GM23248 (cell line): ENCODE measurements at regions not wholly inside any gene's neighbourhood (a gene's known extent, or its start where the extent isn't known, plus 50 kb on each side); places are given as distances from the start of the nearest gene placed in this dataset.
A peak's percentile ranks its signal among the peaks of the same experiment; 100 is the strongest.

ENCODE experiments used
- DNase-seq: peaks from one replicate; pipeline ENCODE4 v3.0.0-alpha.2; 2015
- H2AFZ ChIP-seq: fragments of 200-600 bp; sonication (generic); 2 replicates; pipeline ENCODE4 v1.6.1; 2016; ENCODE audit warnings: antibody characterized with exemption
- H3F3A ChIP-seq: fragments of 200-600 bp; sonication (generic); 2 replicates; pipeline ENCODE4 v1.6.1; 2016; ENCODE audit warnings: mild to moderate bottlenecking, antibody characterized with exemption, mixed run types; ENCODE audit not compliant: insufficient read depth
- H3K27ac ChIP-seq: fragments of 200-600 bp; sonication (generic); 2 replicates; pipeline ENCODE4 v1.5.1; 2016; ENCODE audit warnings: mild to moderate bottlenecking
- H3K27me3 ChIP-seq: fragments of 200-600 bp; sonication (generic); replicated peaks from 2 replicates; pipeline ENCODE4 v1.6.1; 2016; ENCODE audit warnings: mild to moderate bottlenecking; ENCODE audit not compliant: insufficient read depth
- H3K36me3 ChIP-seq: fragments of 200-600 bp; sonication (generic); 2 replicates; pipeline ENCODE4 v1.6.1; 2016; ENCODE audit warnings: low read depth, mild to moderate bottlenecking
- H3K4me1 ChIP-seq: fragments of 200-600 bp; sonication (generic); 2 replicates; pipeline ENCODE4 v1.6.1; 2016; ENCODE audit warnings: mild to moderate bottlenecking; ENCODE audit not compliant: insufficient read depth
- H3K4me2 ChIP-seq: fragments of 200-600 bp; sonication (generic); one replicate; pipeline ENCODE4 v1.6.1; 2016; ENCODE audit warnings: mild to moderate bottlenecking; ENCODE audit not compliant: unreplicated experiment
- H3K4me3 ChIP-seq: fragments of 200-600 bp; sonication (generic); 2 replicates; pipeline ENCODE4 v1.5.1; 2016; ENCODE audit warnings: mild to moderate bottlenecking
- H3K79me2 ChIP-seq: fragments of 200-600 bp; sonication (generic); 2 replicates; pipeline ENCODE4 v1.6.1; 2016; ENCODE audit warnings: mild to moderate bottlenecking; ENCODE audit not compliant: insufficient read depth
- H3K9ac ChIP-seq: fragments of 200-600 bp; sonication (generic); 2 replicates; pipeline ENCODE4 v1.6.1; 2016; ENCODE audit warnings: mild to moderate bottlenecking
- H3K9me2 ChIP-seq: fragments of 200-600 bp; sonication (generic); 2 replicates; pipeline ENCODE4 v1.6.1; 2016; ENCODE audit warnings: mixed run types, mild to moderate bottlenecking, moderate library complexity; ENCODE audit not compliant: insufficient read depth
- H3K9me3 ChIP-seq: fragments of 200-600 bp; sonication (generic); one replicate; pipeline ENCODE4 v1.6.1; 2017; ENCODE audit warnings: low read depth
- H4K20me1 ChIP-seq: fragments of 200-600 bp; sonication (generic); 2 replicates; pipeline ENCODE4 v1.6.0; 2016; ENCODE audit not compliant: insufficient read depth
- EZH2 ChIP-seq: fragments of 200-600 bp; sonication (generic); IDR thresholded peaks from 2 replicates; pipeline ENCODE4 v1.6.1; 2018; ENCODE audit warnings: antibody characterized with exemption, mild to moderate bottlenecking; ENCODE audit not compliant: insufficient read depth, poor library complexity, severe bottlenecking
- EZH2phosphoT487 ChIP-seq: fragments of 200-600 bp; sonication (generic); IDR thresholded peaks from 2 replicates; pipeline ENCODE4 v1.6.1; 2018; ENCODE audit warnings: antibody characterized with exemption, moderate library complexity, mild to moderate bottlenecking, low read depth; ENCODE audit not compliant: insufficient read depth
- WGBS, 2 experiments: methylation state at CpG; one replicate each; pipeline ENCODE4 v1.1.6; 2015 to 2017; ENCODE audit warnings: low lambda C conversion rate in 2 of 2, low coverage in 1 of 2; ENCODE audit errors: missing lambda C conversion rate in 2 of 2; 5-methylcytosine and 5-hydroxymethylcytosine counted together
- in situ Hi-C: fragments of 300-500 bp; cut with MboI; formaldehyde crosslinking; loops from 2 replicates; pipeline ENCODE4 v1.15.0; 2020

GRCh38 chr5:74403771-74404170 is 236.8 kb downstream of the ENC1 start:
- H3K4me3 ChIP-seq: no peak overlapping the region
- H3K4me2 ChIP-seq: no peak overlapping the region
- H4K20me1 ChIP-seq: no peaks in the 10 kb centered on the region
- H3K27me3 ChIP-seq: no peaks in the 10 kb centered on the region
- H3K79me2 ChIP-seq: no peaks in the 10 kb centered on the region
- no peak overlapping the region for H3K27ac ChIP-seq
- no peaks in the 10 kb centered on the region for H3K9me3 ChIP-seq
- WGBS, 2 experiments: 72 to 76% methylated on average over 2 of the region's 2 CpGs
- no peaks in the 10 kb centered on the region for H3F3A ChIP-seq
- no peaks in the 10 kb centered on the region for H3K9me2 ChIP-seq
- H3K36me3 ChIP-seq: no peaks in the 10 kb centered on the region
- H2AFZ ChIP-seq: no peak overlapping the region
- DNase-seq: no peak
- no peak overlapping the region for H3K9ac ChIP-seq
- in situ Hi-C loops: no loop called here
- no peaks in the 10 kb centered on the region for H3K4me1 ChIP-seq
- TF ChIP-seq EZH2: no peak
- no peak for TF ChIP-seq EZH2phosphoT487

- no peaks in the 10 kb centered on the region for H3F3A ChIP-seq
- no peak overlapping the region for H3K4me3 ChIP-seq
- H3K9me3 ChIP-seq: no peaks in the 10 kb centered on the region
- no peaks in the 10 kb centered on the region for H3K27me3 ChIP-seq
- WGBS, 2 experiments: 68 to 73% methylated on average over 4 of the region's 4 CpGs
- no peaks in the 10 kb centered on the region for H3K36me3 ChIP-seq
- H4K20me1 ChIP-seq: no peaks in the 10 kb centered on the region
- in situ Hi-C loops: no loop called here
- H3K79me2 ChIP-seq: no peaks in the 10 kb centered on the region
- DNase-seq: peak; percentile 13
- no peaks in the 10 kb centered on the region for H3K4me1 ChIP-seq
- H3K9ac ChIP-seq: no peak overlapping the region
- H3K9me2 ChIP-seq: no peaks in the 10 kb centered on the region
- no peak overlapping the region for H2AFZ ChIP-seq
- TF ChIP-seq EZH2phosphoT487: no peak
- TF ChIP-seq EZH2: no peak
- H3K27ac ChIP-seq: no peak overlapping the region
- H3K4me2 ChIP-seq: no peak overlapping the region
Observed at GRCh38 chr5:74402553-74402952, 238.0 kb downstream of the ENC1 start.

DNA sequence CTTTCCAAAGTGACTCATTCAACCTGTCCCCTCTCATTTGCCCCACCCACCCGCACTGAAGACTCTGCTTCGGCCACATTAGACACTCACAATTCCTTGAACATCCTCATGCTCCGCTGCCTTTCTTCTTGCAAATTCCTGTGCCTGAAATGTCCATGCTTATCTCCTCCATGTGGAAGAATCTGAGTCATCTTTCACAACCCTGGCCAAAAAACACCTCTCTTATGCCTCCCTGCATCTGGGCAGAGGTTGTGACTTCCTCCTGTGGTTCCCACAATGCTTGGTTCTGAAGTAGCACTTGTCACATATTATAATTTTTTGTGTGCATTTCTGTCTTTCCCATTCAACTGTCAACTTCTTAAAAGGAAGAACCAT is 238.6 kb downstream of the ENC1 start:
- Histone ChIP-seq H4K20me1 (no peaks in the 10 kb centered on the region), H3K27ac (no peak overlapping the region), H3F3A (no peaks in the 10 kb centered on the region), H3K36me3 (no peaks in the 10 kb centered on the region), H3K4me3 (no peak overlapping the region), H3K9me2 (no peaks in the 10 kb centered on the region), H3K27me3 (no peaks in the 10 kb centered on the region), H3K79me2 (no peaks in the 10 kb centered on the region), H3K9me3 (no peaks in the 10 kb centered on the region), H3K4me2 (no peak overlapping the region), H3K4me1 (no peaks in the 10 kb centered on the region), H2AFZ (no peak overlapping the region), H3K9ac (no peak overlapping the region)
- 95 to 98% methylated on average over 3 of the region's 3 CpGs for WGBS, 2 experiments
- DNase-seq: peak; percentile 31
- in situ Hi-C loops: no loop called here
- TF ChIP-seq EZH2 (no peak), EZH2phosphoT487 (no peak)

DNA sequence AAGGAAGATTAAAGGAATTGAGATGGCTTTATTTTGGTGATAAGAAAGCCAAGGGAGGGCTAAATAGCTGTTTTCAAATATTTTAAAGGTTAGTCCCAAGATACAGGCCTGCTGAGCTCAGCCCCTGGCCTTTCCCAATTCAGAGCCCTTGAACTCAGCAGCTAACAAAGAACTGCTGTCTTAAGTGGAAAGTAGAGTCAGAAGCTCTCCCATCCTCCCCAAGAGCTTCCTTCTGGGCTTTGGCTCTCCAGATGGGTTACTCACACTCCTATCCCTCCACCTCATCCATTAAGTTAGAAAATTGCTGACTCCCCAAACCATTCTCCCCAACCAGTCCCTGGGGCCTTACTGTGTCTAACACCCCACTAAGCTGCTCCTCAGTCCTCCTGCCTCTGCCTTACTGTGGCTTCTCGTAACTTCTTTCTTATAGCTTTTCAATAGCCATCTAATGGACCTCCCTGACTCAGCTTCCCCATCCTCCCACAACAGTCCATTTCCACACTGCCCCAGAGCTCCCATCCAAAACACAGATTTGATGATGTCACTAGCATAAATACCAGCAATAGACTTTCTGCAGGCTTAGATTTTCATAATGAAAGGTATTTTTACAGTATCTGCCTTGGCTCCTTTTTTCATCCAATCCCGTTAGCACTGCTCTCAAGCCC is 239.1 kb downstream of the ENC1 start:
- H3K27ac ChIP-seq: no peak overlapping the region
- in situ Hi-C loops: no loop called here
- DNase-seq: peak; percentile 25
- TF ChIP-seq EZH2phosphoT487 (no peak), EZH2 (no peak)
- H3K9ac ChIP-seq: no peak overlapping the region
- no peaks in the 10 kb centered on the region for H3K9me3 ChIP-seq
- no peaks in the 10 kb centered on the region for H3K9me2 ChIP-seq
- no peak overlapping the region for H3K4me2 ChIP-seq
- H2AFZ ChIP-seq: no peak overlapping the region
- H3F3A ChIP-seq: no peaks in the 10 kb centered on the region
- no peaks in the 10 kb centered on the region for H3K27me3 ChIP-seq
- no peaks in the 10 kb centered on the region for H3K79me2 ChIP-seq
- 87 to 89% methylated on average over 2 of the region's 2 CpGs for WGBS, 2 experiments
- no peaks in the 10 kb centered on the region for H4K20me1 ChIP-seq
- H3K36me3 ChIP-seq: no peaks in the 10 kb centered on the region
- no peak overlapping the region for H3K4me3 ChIP-seq
- no peaks in the 10 kb centered on the region for H3K4me1 ChIP-seq

DNA sequence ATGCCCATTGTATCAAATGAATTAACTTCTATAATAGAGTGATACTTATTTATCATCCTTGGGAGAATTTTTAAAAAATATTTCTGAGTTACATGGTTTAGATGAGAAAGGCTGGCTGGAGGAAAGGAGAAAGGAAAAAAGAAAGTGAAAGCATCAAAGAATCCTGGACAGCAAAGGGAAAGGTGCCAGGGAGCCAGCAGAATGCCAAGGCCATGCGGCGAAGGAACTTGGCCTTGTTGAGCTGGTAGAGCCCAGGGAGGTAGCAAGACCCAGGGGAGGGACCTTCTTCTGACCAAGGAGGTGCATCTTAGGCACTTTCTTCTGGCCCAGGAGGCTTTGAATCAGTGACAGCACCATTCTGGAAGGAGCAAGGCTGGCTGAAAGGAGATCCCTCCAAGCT is 240.5 kb downstream of the ENC1 start:
- H2AFZ ChIP-seq: no peak overlapping the region
- no peak for TF ChIP-seq EZH2
- TF ChIP-seq EZH2phosphoT487: no peak
- no peak for DNase-seq
- H3K9ac ChIP-seq: no peak overlapping the region
- H3K4me3 ChIP-seq: no peak overlapping the region
- H3K79me2 ChIP-seq: no peaks in the 10 kb centered on the region
- no peaks in the 10 kb centered on the region for H4K20me1 ChIP-seq
- in situ Hi-C loops: no loop called here
- no peaks in the 10 kb centered on the region for H3K9me3 ChIP-seq
- H3K27me3 ChIP-seq: no peaks in the 10 kb centered on the region
- H3K36me3 ChIP-seq: no peaks in the 10 kb centered on the region
- H3K27ac ChIP-seq: no peak overlapping the region
- no peaks in the 10 kb centered on the region for H3F3A ChIP-seq
- 61 to 67% methylated on average over 2 of the region's 2 CpGs for WGBS, 2 experiments
- H3K9me2 ChIP-seq: no peaks in the 10 kb centered on the region
- no peaks in the 10 kb centered on the region for H3K4me1 ChIP-seq
- no peak overlapping the region for H3K4me2 ChIP-seq
